ENCODE measurements at regions not wholly inside any gene's neighbourhood (a gene's known extent, or its start where the extent isn't known, plus 50 kb on each side); places are given as distances from the start of the nearest gene placed in this dataset.

- Histone ChIP-seq H2AFZ (ENCODE audit: low read depth, low read length) (no peak overlapping the region), H3K9ac (replicated peaks; ENCODE audit: extremely low read depth, insufficient read depth, low read length) (no peak overlapping the region), H3K9me1 (replicated peaks; ENCODE audit: control insufficient read depth, extremely low read depth, insufficient read depth, low read length) (no peaks in the 10 kb centered on the region), H3K79me2 (ENCODE audit: control insufficient read depth, insufficient read depth, low read length) (no peaks in the 10 kb centered on the region), H3K4me3 (replicated peaks in 1 of 3; ENCODE audit: insufficient read depth in 1 of 3, low read depth in 1 of 3, low read length in 3 of 3) (no peak overlapping the region), H4K20me1 (replicated peaks; ENCODE audit: control insufficient read depth, extremely low read depth, insufficient read depth, low read length) (no peaks in the 10 kb centered on the region), H3K4me1 (ENCODE audit: control insufficient read depth, extremely low read depth, insufficient read depth, low read length) (no peaks in the 10 kb centered on the region), H3K4me2 (ENCODE audit: insufficient read depth, low read length) (no peak overlapping the region), H3K36me3 (ENCODE audit: control insufficient read depth in 2 of 2, extremely low read depth in 1 of 2, insufficient read depth in 2 of 2, low read length in 2 of 2) (no peaks in the 10 kb centered on the region), H3K27ac (ENCODE audit: insufficient read depth, low read depth, low read length) (no peak overlapping the region), H3K27me3 (ENCODE audit: control insufficient read depth in 2 of 2, insufficient read depth in 2 of 2, low read length in 2 of 2) (no peaks in the 10 kb centered on the region), H3K9me3 (replicated peaks; ENCODE audit: control insufficient read depth, insufficient read depth, low read length) (no peaks in the 10 kb centered on the region)
- ChIA-PET POLR2A (no interaction called here), CTCF (interaction anchor here (2.4 kb wide), 1 partner anchor 38 kb away, joined by 6 read pairs; no protein-coding TSS in a partner anchor)
- TF ChIP-seq POLR2AphosphoS5 (IDR thresholded peaks at IDR 0.05; ENCODE audit: insufficient read depth, low read depth, low read length) (no peak), FOS (IDR thresholded peaks at IDR 0.05; ENCODE audit: borderline replicate concordance, insufficient read depth, low read length) (no peak), EZH2 (IDR thresholded peaks at IDR 0.05; ENCODE audit: borderline replicate concordance, low read depth, low read length, severe bottlenecking) (no peak), JUN (IDR thresholded peaks at IDR 0.05; ENCODE audit: borderline replicate concordance, insufficient read depth, insufficient read length, low read depth) (no peak), POLR2A (IDR thresholded peaks at IDR 0.05; ENCODE audit: low read depth, low read length) (no peak), MYC (IDR thresholded peaks at IDR 0.05; ENCODE audit: low read depth, low read length) (no peak), GATA2 (IDR thresholded peaks at IDR 0.05; ENCODE audit: insufficient read depth, insufficient read length, low read depth, low read length) (no peak), MAX (IDR thresholded peaks at IDR 0.05; ENCODE audit: insufficient read depth, insufficient read length) (no peak)
- TF ChIP-seq, protein P1, sequence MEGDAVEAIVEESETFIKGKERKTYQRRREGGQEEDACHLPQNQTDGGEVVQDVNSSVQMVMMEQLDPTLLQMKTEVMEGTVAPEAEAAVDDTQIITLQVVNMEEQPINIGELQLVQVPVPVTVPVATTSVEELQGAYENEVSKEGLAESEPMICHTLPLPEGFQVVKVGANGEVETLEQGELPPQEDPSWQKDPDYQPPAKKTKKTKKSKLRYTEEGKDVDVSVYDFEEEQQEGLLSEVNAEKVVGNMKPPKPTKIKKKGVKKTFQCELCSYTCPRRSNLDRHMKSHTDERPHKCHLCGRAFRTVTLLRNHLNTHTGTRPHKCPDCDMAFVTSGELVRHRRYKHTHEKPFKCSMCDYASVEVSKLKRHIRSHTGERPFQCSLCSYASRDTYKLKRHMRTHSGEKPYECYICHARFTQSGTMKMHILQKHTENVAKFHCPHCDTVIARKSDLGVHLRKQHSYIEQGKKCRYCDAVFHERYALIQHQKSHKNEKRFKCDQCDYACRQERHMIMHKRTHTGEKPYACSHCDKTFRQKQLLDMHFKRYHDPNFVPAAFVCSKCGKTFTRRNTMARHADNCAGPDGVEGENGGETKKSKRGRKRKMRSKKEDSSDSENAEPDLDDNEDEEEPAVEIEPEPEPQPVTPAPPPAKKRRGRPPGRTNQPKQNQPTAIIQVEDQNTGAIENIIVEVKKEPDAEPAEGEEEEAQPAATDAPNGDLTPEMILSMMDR (IDR thresholded peaks at IDR 0.05; ENCODE audit: extremely low read depth in 1 of 2, insufficient read depth in 1 of 2, low read depth in 1 of 2, low read length in 2 of 2) = no peak
- BruUV-seq (replicated peaks) = no TSS peak
- DNase-seq (ENCODE audit: low read depth, low spot score) (no peak), FAIRE-seq (no peak)
- intact Hi-C loops (cut with micrococcal nuclease) (no loop called here), dilution Hi-C loops (cut with MboI; ENCODE audit: extremely low pct_ligation_motif_present, low sequenced_read_pairs) (no loop called here)
These were observed 772.3 kb upstream of the ADAMTS5 start for GRCh38 chr21:27739187-27739586.
